Mesenchymal stem cell (in vitro differentiated cells and primary cell): ENCODE measurements at regions not wholly inside any gene's neighbourhood (a gene's known extent, or its start where the extent isn't known, plus 50 kb on each side); places are given as distances from the start of the nearest gene placed in this dataset.

Experiments
- DNase-seq: peaks from one replicate; pipeline ENCODE4 v3.0.0-alpha.2; 2013
- H2AFZ ChIP-seq: one replicate; pipeline ENCODE4 v1.6.1; 2013; ENCODE audit warnings: low read depth, mild to moderate bottlenecking, control low read depth, inconsistent platforms, low read length, moderate library complexity
- H2AK5ac ChIP-seq: 2 replicates; pipeline ENCODE4 v1.6.1; 2013; ENCODE audit warnings: low read length, moderate library complexity, mild to moderate bottlenecking, inconsistent platforms; ENCODE audit not compliant: severe bottlenecking
- H2BK120ac ChIP-seq: one replicate; pipeline ENCODE4 v1.6.1; 2013; ENCODE audit warnings: low read depth, mild to moderate bottlenecking, inconsistent platforms, low read length, moderate library complexity
- H2BK12ac ChIP-seq, 2 experiments: one replicate each; pipeline ENCODE4 v1.6.1; 2013; ENCODE audit warnings: inconsistent platforms in 2 of 2, low read length in 2 of 2, mild to moderate bottlenecking in 2 of 2, moderate library complexity in 2 of 2, control low read depth in 1 of 2
- H2BK15ac ChIP-seq: one replicate; pipeline ENCODE4 v1.6.1; 2013; ENCODE audit warnings: mild to moderate bottlenecking, low read depth, inconsistent platforms; ENCODE audit not compliant: poor library complexity, severe bottlenecking
- H2BK5ac ChIP-seq: 2 replicates; pipeline ENCODE4 v1.6.1; 2013; ENCODE audit warnings: low read depth, mild to moderate bottlenecking, low read length, control low read depth, inconsistent platforms; ENCODE audit not compliant: poor library complexity, severe bottlenecking
- H3K14ac ChIP-seq, 2 experiments: one replicate each; pipeline ENCODE4 v1.6.1; 2013; ENCODE audit warnings: inconsistent platforms in 2 of 2, low read length in 2 of 2, control low read depth in 1 of 2, mild to moderate bottlenecking in 1 of 2, moderate library complexity in 1 of 2
- H3K18ac ChIP-seq, 2 experiments: one replicate each; pipeline ENCODE4 v1.6.1; 2013; ENCODE audit warnings: inconsistent platforms in 2 of 2, low read length in 2 of 2, control low read depth in 1 of 2, low read depth in 1 of 2, mild to moderate bottlenecking in 1 of 2
- H3K23ac ChIP-seq, 2 experiments: one replicate each; pipeline ENCODE4 v1.6.1; 2013; ENCODE audit warnings: inconsistent platforms in 2 of 2, low read length in 2 of 2, mild to moderate bottlenecking in 2 of 2, moderate library complexity in 2 of 2, control low read depth in 1 of 2
- H3K27ac ChIP-seq: 2 replicates; pipeline ENCODE4 v1.5.1; 2013; ENCODE audit warnings: mild to moderate bottlenecking, moderate library complexity, low read length, control low read depth, inconsistent platforms; ENCODE audit not compliant: poor library complexity, severe bottlenecking
- H3K27me3 ChIP-seq, 2 experiments: 2 replicates each; pipeline versions ENCODE4 v1.6.1 to v1.7.0; 2013; ENCODE audit warnings: low read length in 2 of 2, mild to moderate bottlenecking in 2 of 2, moderate library complexity in 2 of 2, control low read depth in 1 of 2, inconsistent platforms in 1 of 2; ENCODE audit not compliant: control insufficient read depth in 1 of 2, insufficient read depth in 1 of 2
- H3K36me3 ChIP-seq, 2 experiments: 2 replicates each; pipeline versions ENCODE4 v1.6.1 to v1.7.0; 2013; ENCODE audit warnings: low read length in 2 of 2, control low read depth in 1 of 2, inconsistent platforms in 1 of 2, low read depth in 1 of 2, mild to moderate bottlenecking in 1 of 2; ENCODE audit not compliant: insufficient read depth in 2 of 2, control insufficient read depth in 1 of 2
- H3K4ac ChIP-seq, 2 experiments: one replicate each; pipeline ENCODE4 v1.6.1; 2013; ENCODE audit warnings: inconsistent platforms in 2 of 2, low read length in 2 of 2, mild to moderate bottlenecking in 2 of 2, moderate library complexity in 2 of 2, control low read depth in 1 of 2, low read depth in 1 of 2
- H3K4me1 ChIP-seq: 2 replicates; pipeline ENCODE4 v1.6.1; 2013; ENCODE audit warnings: low read depth, low read length, control low read depth; ENCODE audit not compliant: control insufficient read depth, insufficient read depth
- H3K4me2 ChIP-seq: 2 replicates; pipeline ENCODE4 v1.6.1; 2013; ENCODE audit warnings: low read length, mild to moderate bottlenecking, inconsistent platforms; ENCODE audit not compliant: poor library complexity, severe bottlenecking
- H3K4me3 ChIP-seq, 2 experiments: 2 replicates each; pipeline versions ENCODE4 v1.5.1 to v1.7.0; 2013; ENCODE audit warnings: low read length in 2 of 2, mild to moderate bottlenecking in 2 of 2, control low read depth in 1 of 2, low read depth in 1 of 2; ENCODE audit not compliant: insufficient read depth in 1 of 2
- H3K79me1 ChIP-seq: replicated peaks from 2 replicates; pipeline ENCODE4 v1.6.1; 2013; ENCODE audit warnings: mild to moderate bottlenecking, control low read depth, low read length, inconsistent platforms; ENCODE audit not compliant: poor library complexity, severe bottlenecking
- H3K9ac ChIP-seq: 2 replicates; pipeline ENCODE4 v1.7.0; 2013; ENCODE audit warnings: mild to moderate bottlenecking, low read length, moderate library complexity
- H3K9me3 ChIP-seq: 2 replicates; pipeline ENCODE4 v1.7.0; 2013; ENCODE audit warnings: mild to moderate bottlenecking, low read length; ENCODE audit not compliant: control insufficient read depth
- H4K8ac ChIP-seq: one replicate; pipeline ENCODE4 v1.6.1; 2013; ENCODE audit warnings: inconsistent platforms, mild to moderate bottlenecking, low read length, moderate library complexity
- H4K91ac ChIP-seq: one replicate; pipeline ENCODE4 v1.6.1; 2013; ENCODE audit warnings: mild to moderate bottlenecking, low read length, inconsistent platforms
- WGBS: methylation state at CpG from one replicate; pipeline ENCODE4 v1.1.7; 2013; ENCODE audit warnings: mixed read lengths; 5-methylcytosine and 5-hydroxymethylcytosine counted together

GRCh38 chr17:77407321-77408277 lies 266.8 kb downstream of the SEC14L1 start:
- Histone ChIP-seq H3K27ac (no peak overlapping the region), H3K14ac (peak overlapping the region in 1 of 2 experiments; percentile 64), H3K9ac (peak overlapping the region; percentile 43), H3K4me1 (peaks cover 75% of the 10 kb centered on the region), H3K27me3 (no peaks in the 10 kb centered on the region), H3K79me1 (peaks cover 14% of the 10 kb centered on the region), H2BK15ac (peak overlapping the region; percentile 73), H3K4ac (peak overlapping the region; percentile 38 to 70), H4K8ac (peak overlapping the region; percentile 56), H2BK120ac (peak overlapping the region; percentile 46), H3K9me3 (no peaks in the 10 kb centered on the region), H2AFZ (no peak overlapping the region), H4K91ac (peak overlapping the region; percentile 83), H2AK5ac (peak overlapping the region; percentile 87), H2BK12ac (peak overlapping the region; percentile 33 to 42), H2BK5ac (no peak overlapping the region), H3K4me2 (no peak overlapping the region), H3K18ac (peak overlapping the region; percentile 68 to 78), H3K4me3 (peak overlapping the region in 1 of 2 experiments; percentile 14), H3K23ac (peak overlapping the region in 1 of 2 experiments; percentile 62), H3K36me3 (peaks cover 36 to 48% of the 10 kb centered on the region in 2 experiments)
- 95% methylated on average over 11 of the region's 11 CpGs for WGBS
- DNase-seq, result no peak

- Histone ChIP-seq H3K4me1 (peaks cover 70% of the 10 kb centered on the region), H3K4ac (peak overlapping the region; percentile 2 to 66), H2BK15ac (peak overlapping the region; percentile 29), H3K27ac (peak overlapping the region; percentile 1), H2BK12ac (peak overlapping the region in 1 of 2 experiments; percentile 38), H2AK5ac (no peak overlapping the region), H3K9me3 (no peaks in the 10 kb centered on the region), H3K9ac (peak overlapping the region; percentile 43), H3K27me3 (no peaks in the 10 kb centered on the region), H3K4me3 (peak overlapping the region in 1 of 2 experiments; percentile 14), H3K23ac (no peak overlapping the region), H3K79me1 (peaks cover 8% of the 10 kb centered on the region), H3K4me2 (no peak overlapping the region), H2BK5ac (no peak overlapping the region), H3K36me3 (peaks cover 29 to 42% of the 10 kb centered on the region in 2 experiments), H3K14ac (peak overlapping the region in 1 of 2 experiments; percentile 48), H2BK120ac (no peak overlapping the region), H4K91ac (peak overlapping the region; percentile 55), H3K18ac (peak overlapping the region; percentile 24 to 86), H4K8ac (peak overlapping the region; percentile 10), H2AFZ (no peak overlapping the region)
- DNase-seq, result no peak
- 54% methylated on average over 9 of the region's 9 CpGs for WGBS
Measured at GRCh38 chr17:77408284-77408683, 267.5 kb downstream of the SEC14L1 start.

GRCh38 chr17:77409282-77410161 lies 268.8 kb downstream of the SEC14L1 start:
- Histone ChIP-seq H3K79me1 (peaks cover 11% of the 10 kb centered on the region), H2BK120ac (peak overlapping the region; percentile 64), H2AK5ac (peak overlapping the region; percentile 95), H3K4me1 (peaks cover 61% of the 10 kb centered on the region), H2AFZ (no peak overlapping the region), H2BK12ac (peak overlapping the region in 1 of 2 experiments; percentile 51), H3K9ac (peak overlapping the region; percentile 43), H3K4me2 (no peak overlapping the region), H4K8ac (peak overlapping the region; percentile 63), H3K27ac (peak overlapping the region; percentile 84), H3K18ac (peak overlapping the region; percentile 45 to 54), H3K36me3 (peaks cover 23 to 40% of the 10 kb centered on the region in 2 experiments), H4K91ac (peak overlapping the region; percentile 90), H3K14ac (peak overlapping the region in 1 of 2 experiments; percentile 86), H3K23ac (no peak overlapping the region), H3K9me3 (no peaks in the 10 kb centered on the region), H2BK15ac (no peak overlapping the region), H2BK5ac (peak overlapping the region; percentile 87), H3K4ac (peak overlapping the region; percentile 42 to 46), H3K27me3 (no peaks in the 10 kb centered on the region), H3K4me3 (no peak overlapping the region)
- WGBS, result 59% methylated on average over 33 of the region's 34 CpGs
- DNase-seq, result peak; percentile 56
